ENCODE measurements at regions not wholly inside any gene's neighbourhood (a gene's known extent, or its start where the extent isn't known, plus 50 kb on each side); places are given as distances from the start of the nearest gene placed in this dataset.

- TF ChIP-seq, protein P1, sequence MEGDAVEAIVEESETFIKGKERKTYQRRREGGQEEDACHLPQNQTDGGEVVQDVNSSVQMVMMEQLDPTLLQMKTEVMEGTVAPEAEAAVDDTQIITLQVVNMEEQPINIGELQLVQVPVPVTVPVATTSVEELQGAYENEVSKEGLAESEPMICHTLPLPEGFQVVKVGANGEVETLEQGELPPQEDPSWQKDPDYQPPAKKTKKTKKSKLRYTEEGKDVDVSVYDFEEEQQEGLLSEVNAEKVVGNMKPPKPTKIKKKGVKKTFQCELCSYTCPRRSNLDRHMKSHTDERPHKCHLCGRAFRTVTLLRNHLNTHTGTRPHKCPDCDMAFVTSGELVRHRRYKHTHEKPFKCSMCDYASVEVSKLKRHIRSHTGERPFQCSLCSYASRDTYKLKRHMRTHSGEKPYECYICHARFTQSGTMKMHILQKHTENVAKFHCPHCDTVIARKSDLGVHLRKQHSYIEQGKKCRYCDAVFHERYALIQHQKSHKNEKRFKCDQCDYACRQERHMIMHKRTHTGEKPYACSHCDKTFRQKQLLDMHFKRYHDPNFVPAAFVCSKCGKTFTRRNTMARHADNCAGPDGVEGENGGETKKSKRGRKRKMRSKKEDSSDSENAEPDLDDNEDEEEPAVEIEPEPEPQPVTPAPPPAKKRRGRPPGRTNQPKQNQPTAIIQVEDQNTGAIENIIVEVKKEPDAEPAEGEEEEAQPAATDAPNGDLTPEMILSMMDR (conservative IDR thresholded peaks at IDR 0.05; ENCODE audit: low read length) = no peak
- no peak for TF ChIP-seq EZH2phosphoT487 (IDR thresholded peaks at IDR 0.05; ENCODE audit: borderline replicate concordance, low read depth, low read length)
Measured at GRCh38 chr4:104393655-104394324, 100.9 kb downstream of the CXXC4 start.

Data from OCI-LY7 (cell line).